Prostate gland (tissue), 2 donors: ENCODE measurements at regions not wholly inside any gene's neighbourhood (a gene's known extent, or its start where the extent isn't known, plus 50 kb on each side); places are given as distances from the start of the nearest gene placed in this dataset.

Source experiments
- CTCF ChIP-seq, 4 experiments: fragments of 200-600 bp in 2 of 4; fragments of 450-650 bp in 2 of 4; sonication (generic) in 2 of 4; IDR thresholded peaks; 1 replicate in 3 of 4; 2 replicates in 1 of 4; pipeline ENCODE4 v1.5.1; 2016 to 2019; ENCODE audit warnings: antibody characterized with exemption in 4 of 4, mild to moderate bottlenecking in 2 of 4, moderate library complexity in 2 of 4
- POLR2A ChIP-seq: fragments of 450-650 bp; IDR thresholded peaks from one replicate; pipeline ENCODE4 v1.6.1; 2016; ENCODE audit warnings: antibody characterized with exemption, mild to moderate bottlenecking
- POLR2AphosphoS5 ChIP-seq: sonication (generic); formaldehyde crosslinking; IDR thresholded peaks from one replicate; pipeline ENCODE4 v1.6.1; 2017; ENCODE audit warnings: antibody characterized with exemption

GRCh38 chr22:47994045-47994444 lies 1231.6 kb downstream of the TBC1D22A start:
- TF ChIP-seq CTCF (IDR thresholded peaks at IDR 0.05) (no peak), POLR2AphosphoS5 (no peak), POLR2A (no peak)
